ENCODE measurements at regions not wholly inside any gene's neighbourhood (a gene's known extent, or its start where the extent isn't known, plus 50 kb on each side); places are given as distances from the start of the nearest gene placed in this dataset.
"Not testable (repeated sequence)": the region's sequence is repeated elsewhere in the genome, so short reads cannot be mapped to it uniquely, and the experiment has no call there.

GRCh38 chr16:52104993-52105392 is 441.9 kb downstream of the TOX3 start:
- not testable (repeated sequence) for TF ChIP-seq CTCF (conservative IDR thresholded peaks at IDR 0.05; ENCODE audit: low read length); EZH2phosphoT487 (IDR thresholded peaks at IDR 0.05; ENCODE audit: borderline replicate concordance)
